ENCODE measurements at regions not wholly inside any gene's neighbourhood (a gene's known extent, or its start where the extent isn't known, plus 50 kb on each side); places are given as distances from the start of the nearest gene placed in this dataset.

DNA sequence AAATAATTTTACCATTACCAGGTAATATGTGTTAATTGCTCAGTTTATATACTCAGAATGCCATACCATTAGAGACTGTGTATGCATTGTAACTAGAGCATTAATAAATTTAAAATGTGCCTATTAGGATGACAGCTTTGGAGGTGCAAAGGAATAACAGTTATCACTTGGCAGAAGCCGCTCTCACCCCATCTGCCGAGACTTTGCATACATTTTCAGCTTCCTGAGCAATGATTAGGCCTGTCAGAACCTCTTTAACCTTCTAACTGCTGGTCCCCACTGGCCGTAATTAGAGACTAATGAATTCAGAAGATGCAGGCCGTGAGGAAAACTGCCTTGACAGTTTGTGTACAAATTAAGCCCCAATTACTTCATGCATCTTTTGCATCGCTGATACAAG is 158.0 kb upstream of the PROX1 start:
- TF ChIP-seq, protein P1, sequence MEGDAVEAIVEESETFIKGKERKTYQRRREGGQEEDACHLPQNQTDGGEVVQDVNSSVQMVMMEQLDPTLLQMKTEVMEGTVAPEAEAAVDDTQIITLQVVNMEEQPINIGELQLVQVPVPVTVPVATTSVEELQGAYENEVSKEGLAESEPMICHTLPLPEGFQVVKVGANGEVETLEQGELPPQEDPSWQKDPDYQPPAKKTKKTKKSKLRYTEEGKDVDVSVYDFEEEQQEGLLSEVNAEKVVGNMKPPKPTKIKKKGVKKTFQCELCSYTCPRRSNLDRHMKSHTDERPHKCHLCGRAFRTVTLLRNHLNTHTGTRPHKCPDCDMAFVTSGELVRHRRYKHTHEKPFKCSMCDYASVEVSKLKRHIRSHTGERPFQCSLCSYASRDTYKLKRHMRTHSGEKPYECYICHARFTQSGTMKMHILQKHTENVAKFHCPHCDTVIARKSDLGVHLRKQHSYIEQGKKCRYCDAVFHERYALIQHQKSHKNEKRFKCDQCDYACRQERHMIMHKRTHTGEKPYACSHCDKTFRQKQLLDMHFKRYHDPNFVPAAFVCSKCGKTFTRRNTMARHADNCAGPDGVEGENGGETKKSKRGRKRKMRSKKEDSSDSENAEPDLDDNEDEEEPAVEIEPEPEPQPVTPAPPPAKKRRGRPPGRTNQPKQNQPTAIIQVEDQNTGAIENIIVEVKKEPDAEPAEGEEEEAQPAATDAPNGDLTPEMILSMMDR (optimal IDR thresholded peaks at IDR 0.05 in 1 of 3, IDR thresholded peaks at IDR 0.05 in 1 of 3, conservative IDR thresholded peaks at IDR 0.05 in 1 of 3; ENCODE audit: extremely low read depth in 1 of 3, insufficient read depth in 2 of 3, low read length in 3 of 3): no peak
- TF ChIP-seq EZH2 (IDR thresholded peaks at IDR 0.05; ENCODE audit: low read length): no peak
